ENCODE measurements at regions not wholly inside any gene's neighbourhood (a gene's known extent, or its start where the extent isn't known, plus 50 kb on each side); places are given as distances from the start of the nearest gene placed in this dataset.

- TF ChIP-seq, protein P1, sequence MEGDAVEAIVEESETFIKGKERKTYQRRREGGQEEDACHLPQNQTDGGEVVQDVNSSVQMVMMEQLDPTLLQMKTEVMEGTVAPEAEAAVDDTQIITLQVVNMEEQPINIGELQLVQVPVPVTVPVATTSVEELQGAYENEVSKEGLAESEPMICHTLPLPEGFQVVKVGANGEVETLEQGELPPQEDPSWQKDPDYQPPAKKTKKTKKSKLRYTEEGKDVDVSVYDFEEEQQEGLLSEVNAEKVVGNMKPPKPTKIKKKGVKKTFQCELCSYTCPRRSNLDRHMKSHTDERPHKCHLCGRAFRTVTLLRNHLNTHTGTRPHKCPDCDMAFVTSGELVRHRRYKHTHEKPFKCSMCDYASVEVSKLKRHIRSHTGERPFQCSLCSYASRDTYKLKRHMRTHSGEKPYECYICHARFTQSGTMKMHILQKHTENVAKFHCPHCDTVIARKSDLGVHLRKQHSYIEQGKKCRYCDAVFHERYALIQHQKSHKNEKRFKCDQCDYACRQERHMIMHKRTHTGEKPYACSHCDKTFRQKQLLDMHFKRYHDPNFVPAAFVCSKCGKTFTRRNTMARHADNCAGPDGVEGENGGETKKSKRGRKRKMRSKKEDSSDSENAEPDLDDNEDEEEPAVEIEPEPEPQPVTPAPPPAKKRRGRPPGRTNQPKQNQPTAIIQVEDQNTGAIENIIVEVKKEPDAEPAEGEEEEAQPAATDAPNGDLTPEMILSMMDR (conservative IDR thresholded peaks at IDR 0.05 in 1 of 2, IDR thresholded peaks at IDR 0.05 in 1 of 2; ENCODE audit: low read depth in 1 of 2, low read length in 2 of 2) = no peak
- TF ChIP-seq EZH2 (IDR thresholded peaks at IDR 0.05; ENCODE audit: low read length, missing control alignments) = no peak
Observed at GRCh38 chr1:4924356-4924755, 269.9 kb downstream of the AJAP1 start.

All from fibroblast of lung (primary cell).